ENCODE measurements at regions not wholly inside any gene's neighbourhood (a gene's known extent, or its start where the extent isn't known, plus 50 kb on each side); places are given as distances from the start of the nearest gene placed in this dataset.

DNA sequence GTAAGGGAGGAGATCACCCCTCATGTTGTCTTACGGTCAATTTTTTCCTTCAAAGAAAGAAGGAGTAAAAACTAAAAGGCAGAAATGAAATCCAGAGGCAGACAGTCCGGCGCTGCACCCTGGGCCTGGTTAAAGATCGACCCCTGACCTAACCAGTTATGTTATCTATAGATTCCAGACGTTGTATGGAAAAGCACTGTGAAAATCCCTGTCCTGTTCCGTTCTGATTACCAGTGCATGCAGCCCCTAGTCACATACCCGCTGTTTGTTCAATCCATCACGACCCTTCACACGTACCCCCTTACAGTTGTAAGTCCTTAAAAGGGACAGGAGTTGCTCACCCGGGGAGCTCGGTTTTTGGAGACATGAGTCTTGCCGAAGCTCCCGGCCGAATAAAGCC is 105.6 kb upstream of the JADE1 start:
- TF ChIP-seq, protein P1, sequence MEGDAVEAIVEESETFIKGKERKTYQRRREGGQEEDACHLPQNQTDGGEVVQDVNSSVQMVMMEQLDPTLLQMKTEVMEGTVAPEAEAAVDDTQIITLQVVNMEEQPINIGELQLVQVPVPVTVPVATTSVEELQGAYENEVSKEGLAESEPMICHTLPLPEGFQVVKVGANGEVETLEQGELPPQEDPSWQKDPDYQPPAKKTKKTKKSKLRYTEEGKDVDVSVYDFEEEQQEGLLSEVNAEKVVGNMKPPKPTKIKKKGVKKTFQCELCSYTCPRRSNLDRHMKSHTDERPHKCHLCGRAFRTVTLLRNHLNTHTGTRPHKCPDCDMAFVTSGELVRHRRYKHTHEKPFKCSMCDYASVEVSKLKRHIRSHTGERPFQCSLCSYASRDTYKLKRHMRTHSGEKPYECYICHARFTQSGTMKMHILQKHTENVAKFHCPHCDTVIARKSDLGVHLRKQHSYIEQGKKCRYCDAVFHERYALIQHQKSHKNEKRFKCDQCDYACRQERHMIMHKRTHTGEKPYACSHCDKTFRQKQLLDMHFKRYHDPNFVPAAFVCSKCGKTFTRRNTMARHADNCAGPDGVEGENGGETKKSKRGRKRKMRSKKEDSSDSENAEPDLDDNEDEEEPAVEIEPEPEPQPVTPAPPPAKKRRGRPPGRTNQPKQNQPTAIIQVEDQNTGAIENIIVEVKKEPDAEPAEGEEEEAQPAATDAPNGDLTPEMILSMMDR (IDR thresholded peaks at IDR 0.05), result no peak
- TF ChIP-seq POLR2A (IDR thresholded peaks at IDR 0.05) (no peak), POLR2AphosphoS5 (IDR thresholded peaks at IDR 0.05) (no peak), EP300 (IDR thresholded peaks at IDR 0.05) (no peak)
